ENCODE measurements at regions not wholly inside any gene's neighbourhood (a gene's known extent, or its start where the extent isn't known, plus 50 kb on each side); places are given as distances from the start of the nearest gene placed in this dataset.
A peak's percentile ranks its signal among the peaks of the same experiment; 100 is the strongest.
"Not testable (repeated sequence)": the region's sequence is repeated elsewhere in the genome, so short reads cannot be mapped to it uniquely, and the experiment has no call there.

- no peak for TF ChIP-seq CTCF (IDR thresholded peaks at IDR 0.05; ENCODE audit: low read depth, low read length)
- ChIA-PET POLR2A (no interaction called here), CTCF (interaction anchor here (1.5 kb wide), 1 partner anchor 750 kb away, joined by 3 read pairs; no protein-coding TSS in a partner anchor)
- no peak for DNase-seq (ENCODE audit: low read depth, low spot score)
- no peak overlapping the region for H3K4me3 ChIP-seq (ENCODE audit: low read depth, low read length)
- no peaks in the 10 kb centered on the region for H3K9me3 ChIP-seq (ENCODE audit: control insufficient read depth, insufficient read depth, low read length)
- H3K27me3 ChIP-seq (ENCODE audit: control insufficient read depth, insufficient read depth, low read length): peaks cover 2% of the 10 kb centered on the region
- peak overlapping the region; percentile 31 for H3K27ac ChIP-seq (ENCODE audit: low read depth, low read length)
Observed at GRCh38 chr2:234366891-234367290, 130.0 kb downstream of the ARL4C start.

- Histone ChIP-seq H3K27ac (ENCODE audit: low read depth, low read length) (no peak overlapping the region), H3K27me3 (ENCODE audit: control insufficient read depth, insufficient read depth, low read length) (no peaks in the 10 kb centered on the region), H3K9me3 (ENCODE audit: control insufficient read depth, insufficient read depth, low read length) (no peaks in the 10 kb centered on the region), H3K4me3 (ENCODE audit: low read depth, low read length) (no peak overlapping the region)
- no peak for DNase-seq (ENCODE audit: low read depth, low spot score)
- no peak for TF ChIP-seq CTCF (IDR thresholded peaks at IDR 0.05; ENCODE audit: low read depth, low read length)
- ChIA-PET POLR2A (no interaction called here), CTCF (no interaction called here)
Observed at GRCh38 chr2:234364661-234365060, 132.2 kb downstream of the ARL4C start.

GRCh38 chr2:234363647-234364294 lies 133.1 kb downstream of the ARL4C start:
- DNase-seq (ENCODE audit: low read depth, low spot score): no peak
- POLR2A ChIA-PET: interaction anchor here (0.8 kb wide), 1 partner anchor 58 kb away, joined by 3 read pairs; no protein-coding TSS in a partner anchor
- Histone ChIP-seq H3K27ac (ENCODE audit: low read depth, low read length) (no peak overlapping the region), H3K4me3 (ENCODE audit: low read depth, low read length) (no peak overlapping the region), H3K9me3 (ENCODE audit: control insufficient read depth, insufficient read depth, low read length) (no peaks in the 10 kb centered on the region), H3K27me3 (ENCODE audit: control insufficient read depth, insufficient read depth, low read length) (no peaks in the 10 kb centered on the region)
- TF ChIP-seq CTCF (IDR thresholded peaks at IDR 0.05; ENCODE audit: low read depth, low read length): no peak
- CTCF ChIA-PET: no interaction called here

GRCh38 chr2:234363011-234363487 lies 133.8 kb downstream of the ARL4C start:
- ChIA-PET POLR2A (interaction anchor here (0.8 kb wide), 1 partner anchor 59 kb away, joined by 3 read pairs; no protein-coding TSS in a partner anchor), CTCF (no interaction called here)
- Histone ChIP-seq H3K9me3 (ENCODE audit: control insufficient read depth, insufficient read depth, low read length) (no peaks in the 10 kb centered on the region), H3K4me3 (ENCODE audit: low read depth, low read length) (no peak overlapping the region), H3K27ac (ENCODE audit: low read depth, low read length) (no peak overlapping the region), H3K27me3 (ENCODE audit: control insufficient read depth, insufficient read depth, low read length) (no peaks in the 10 kb centered on the region)
- no peak for DNase-seq (ENCODE audit: low read depth, low spot score)
- TF ChIP-seq CTCF (IDR thresholded peaks at IDR 0.05; ENCODE audit: low read depth, low read length): no peak

- H3K4me3 ChIP-seq (ENCODE audit: low read depth, low read length); DNase-seq (ENCODE audit: low read depth, low spot score); POLR2A ChIA-PET; CTCF ChIA-PET; H3K9me3 ChIP-seq (ENCODE audit: control insufficient read depth, insufficient read depth, low read length); H3K27ac ChIP-seq (ENCODE audit: low read depth, low read length); H3K27me3 ChIP-seq (ENCODE audit: control insufficient read depth, insufficient read depth, low read length): not testable (repeated sequence)
Observed at GRCh38 chr2:234360313-234360975, 136.4 kb downstream of the ARL4C start.
